ENCODE measurements at regions not wholly inside any gene's neighbourhood (a gene's known extent, or its start where the extent isn't known, plus 50 kb on each side); places are given as distances from the start of the nearest gene placed in this dataset.

DNA sequence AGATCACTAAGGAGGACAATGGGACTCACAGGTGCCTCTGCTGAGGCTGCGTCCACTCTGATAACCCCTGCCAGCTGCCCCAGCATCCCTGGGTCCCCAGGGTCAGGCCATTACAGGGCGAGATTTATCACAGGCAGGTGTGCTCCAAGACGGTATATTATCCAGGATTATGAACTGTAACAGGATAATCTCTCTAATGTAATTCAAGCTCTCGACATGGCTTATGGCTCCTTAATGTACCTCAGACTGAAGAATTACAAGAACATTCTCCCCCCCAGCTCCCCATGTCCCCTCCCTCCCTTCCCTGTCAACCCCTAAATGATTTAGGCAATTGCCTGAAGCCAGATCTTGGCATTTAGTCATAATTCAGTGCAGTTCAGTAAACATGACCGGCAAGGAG lies 86.8 kb downstream of the NCR2 start:
- TF ChIP-seq, protein P1, sequence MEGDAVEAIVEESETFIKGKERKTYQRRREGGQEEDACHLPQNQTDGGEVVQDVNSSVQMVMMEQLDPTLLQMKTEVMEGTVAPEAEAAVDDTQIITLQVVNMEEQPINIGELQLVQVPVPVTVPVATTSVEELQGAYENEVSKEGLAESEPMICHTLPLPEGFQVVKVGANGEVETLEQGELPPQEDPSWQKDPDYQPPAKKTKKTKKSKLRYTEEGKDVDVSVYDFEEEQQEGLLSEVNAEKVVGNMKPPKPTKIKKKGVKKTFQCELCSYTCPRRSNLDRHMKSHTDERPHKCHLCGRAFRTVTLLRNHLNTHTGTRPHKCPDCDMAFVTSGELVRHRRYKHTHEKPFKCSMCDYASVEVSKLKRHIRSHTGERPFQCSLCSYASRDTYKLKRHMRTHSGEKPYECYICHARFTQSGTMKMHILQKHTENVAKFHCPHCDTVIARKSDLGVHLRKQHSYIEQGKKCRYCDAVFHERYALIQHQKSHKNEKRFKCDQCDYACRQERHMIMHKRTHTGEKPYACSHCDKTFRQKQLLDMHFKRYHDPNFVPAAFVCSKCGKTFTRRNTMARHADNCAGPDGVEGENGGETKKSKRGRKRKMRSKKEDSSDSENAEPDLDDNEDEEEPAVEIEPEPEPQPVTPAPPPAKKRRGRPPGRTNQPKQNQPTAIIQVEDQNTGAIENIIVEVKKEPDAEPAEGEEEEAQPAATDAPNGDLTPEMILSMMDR (IDR thresholded peaks at IDR 0.05; ENCODE audit: low read depth, low read length, poor library complexity, severe bottlenecking), result no peak
- no peak for TF ChIP-seq EZH2phosphoT487 (IDR thresholded peaks at IDR 0.05; ENCODE audit: borderline replicate concordance, low read length)

Data from DOHH2 (cell line).